SK-N-SH (cell line): ENCODE measurements at regions not wholly inside any gene's neighbourhood (a gene's known extent, or its start where the extent isn't known, plus 50 kb on each side); places are given as distances from the start of the nearest gene placed in this dataset.

Experiments used
- EP300 ChIP-seq, 2 experiments: IDR thresholded peaks; 2 replicates each; pipeline versions ENCODE4 v1.4.0 to v1.6.1; 2012; ENCODE audit warnings: borderline replicate concordance in 1 of 2, low read depth in 1 of 2, low read length in 1 of 2
- MXI1 ChIP-seq: IDR thresholded peaks from 2 replicates; pipeline ENCODE4 v1.6.1; 2012; ENCODE audit warnings: mild to moderate bottlenecking, low read depth, low read length, improper control_type of control experiment
- PBX3 ChIP-seq: IDR thresholded peaks from 2 replicates; pipeline ENCODE4; 2012
- REST ChIP-seq: IDR thresholded peaks from 2 replicates; pipeline ENCODE4 v1.6.1; 2012; ENCODE audit warnings: mild to moderate bottlenecking, low read depth, low read length, moderate library complexity
- SMC3 ChIP-seq: IDR thresholded peaks from 2 replicates; pipeline ENCODE4 v1.6.1; 2012; ENCODE audit warnings: low read depth, low read length, improper control_type of control experiment
- TF ChIP-seq, protein P1 (sequence below): fragments of 200-600 bp; sonication (generic); IDR thresholded peaks from 2 replicates; pipeline ENCODE4 v1.6.1; 2017; ENCODE audit warnings: antibody characterized with exemption, mild to moderate bottlenecking, moderate library complexity

DNA sequence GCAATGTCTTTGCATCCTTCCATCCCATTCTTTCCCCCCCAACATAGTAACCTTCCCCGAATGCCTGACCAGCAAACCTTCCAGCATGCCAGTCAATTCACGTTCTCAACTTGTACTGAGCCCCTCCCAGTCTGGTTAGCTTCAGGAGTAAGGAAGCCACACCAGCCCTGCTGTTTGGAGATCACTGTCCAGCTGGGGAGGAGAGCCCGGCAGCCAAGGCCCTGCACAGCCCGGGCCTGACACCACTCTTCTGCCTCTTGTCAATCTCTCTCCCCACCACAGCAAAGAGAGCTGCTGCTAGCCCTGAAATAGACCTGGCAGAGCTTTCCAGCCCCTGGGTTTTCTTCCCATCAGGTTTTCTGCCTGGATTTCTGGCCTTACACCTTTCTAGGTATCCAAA, 185.8 kb upstream of the ID2 start:
- TF ChIP-seq, protein P1, sequence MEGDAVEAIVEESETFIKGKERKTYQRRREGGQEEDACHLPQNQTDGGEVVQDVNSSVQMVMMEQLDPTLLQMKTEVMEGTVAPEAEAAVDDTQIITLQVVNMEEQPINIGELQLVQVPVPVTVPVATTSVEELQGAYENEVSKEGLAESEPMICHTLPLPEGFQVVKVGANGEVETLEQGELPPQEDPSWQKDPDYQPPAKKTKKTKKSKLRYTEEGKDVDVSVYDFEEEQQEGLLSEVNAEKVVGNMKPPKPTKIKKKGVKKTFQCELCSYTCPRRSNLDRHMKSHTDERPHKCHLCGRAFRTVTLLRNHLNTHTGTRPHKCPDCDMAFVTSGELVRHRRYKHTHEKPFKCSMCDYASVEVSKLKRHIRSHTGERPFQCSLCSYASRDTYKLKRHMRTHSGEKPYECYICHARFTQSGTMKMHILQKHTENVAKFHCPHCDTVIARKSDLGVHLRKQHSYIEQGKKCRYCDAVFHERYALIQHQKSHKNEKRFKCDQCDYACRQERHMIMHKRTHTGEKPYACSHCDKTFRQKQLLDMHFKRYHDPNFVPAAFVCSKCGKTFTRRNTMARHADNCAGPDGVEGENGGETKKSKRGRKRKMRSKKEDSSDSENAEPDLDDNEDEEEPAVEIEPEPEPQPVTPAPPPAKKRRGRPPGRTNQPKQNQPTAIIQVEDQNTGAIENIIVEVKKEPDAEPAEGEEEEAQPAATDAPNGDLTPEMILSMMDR: no peak
- TF ChIP-seq MXI1 (no peak), SMC3 (no peak), REST (no peak), EP300 (IDR thresholded peaks at IDR 0.05; ENCODE audit: borderline replicate concordance in 1 of 2, low read depth in 1 of 2, low read length in 1 of 2) (no peak), PBX3 (no peak)
